Spleen (tissue), 7 donors: ENCODE measurements at regions not wholly inside any gene's neighbourhood (a gene's known extent, or its start where the extent isn't known, plus 50 kb on each side); places are given as distances from the start of the nearest gene placed in this dataset.

Experiments used
- CTCF ChIP-seq, 11 experiments: fragments of 200-600 bp in 7 of 11; fragments of 450-650 bp in 4 of 11; sonication (generic) in 4 of 11; IDR thresholded peaks in 8 of 11; conservative IDR thresholded peaks in 3 of 11; 1 replicate in 7 of 11; 2 replicates in 4 of 11; pipeline versions ENCODE4 v1.4.0 to v1.8.0; 2016 to 2021; ENCODE audit warnings: antibody characterized with exemption in 11 of 11, inconsistent platforms in 4 of 11, mild to moderate bottlenecking in 1 of 11
- POLR2AphosphoS5 ChIP-seq, 3 donors: sonication (generic); formaldehyde crosslinking; IDR thresholded peaks; one replicate each; pipeline ENCODE4 v1.5.1; 2017; ENCODE audit warnings: antibody characterized with exemption in 3 of 3
- donor health status: DM: no; HTN: no; CAD: no; lungs with moderate emphysema.
- donor health status: DM: no; HTN: no; CAD: no.
- donor health status: DM: no; HTN: no; CAD: no.

- no peak for TF ChIP-seq CTCF (IDR thresholded peaks at IDR 0.05 in 8 of 11, conservative IDR thresholded peaks at IDR 0.05 in 3 of 11)
- TF ChIP-seq POLR2AphosphoS5 (IDR thresholded peaks at IDR 0.05): no peak
These were observed 93.6 kb upstream of the SDK1 start for GRCh38 chr7:3207387-3207902.
